Keratinocyte (primary cell): ENCODE measurements at regions not wholly inside any gene's neighbourhood (a gene's known extent, or its start where the extent isn't known, plus 50 kb on each side); places are given as distances from the start of the nearest gene placed in this dataset.

Source experiments
- DNase-seq: peaks from one replicate; pipeline ENCODE4 v3.0.0-alpha.2; 2011; ENCODE audit warnings: low read depth, missing footprints, low spot score
- FAIRE-seq: peaks from 2 replicates; lab custom pipeline; 2011; peaks lifted over from hg19 to GRCh38; lab: Jason Lieb, UNC
- H2AFZ ChIP-seq: 2 replicates; pipeline ENCODE4 v1.6.0; 2012; ENCODE audit warnings: low read length, control low read depth, inconsistent platforms; ENCODE audit not compliant: control insufficient read depth
- H3K27ac ChIP-seq: 2 replicates; pipeline ENCODE4 v1.5.1; 2011; ENCODE audit warnings: low read length; ENCODE audit not compliant: control insufficient read depth, insufficient read depth
- H3K27me3 ChIP-seq: 3 replicates; pipeline ENCODE4 v1.6.0; 2011; ENCODE audit warnings: low read length; ENCODE audit not compliant: control insufficient read depth, insufficient read depth; ENCODE audit errors: extremely low read depth
- H3K36me3 ChIP-seq, 2 experiments: 2 replicates in 1 of 2; 3 replicates in 1 of 2; pipeline ENCODE4 v1.5.1; 2011; ENCODE audit warnings: low read length in 2 of 2, mild to moderate bottlenecking in 1 of 2; ENCODE audit not compliant: control insufficient read depth in 2 of 2, insufficient read depth in 2 of 2; ENCODE audit errors: extremely low read depth in 1 of 2
- H3K4me1 ChIP-seq: 3 replicates; pipeline ENCODE4 v1.5.1; 2011; ENCODE audit warnings: low read length; ENCODE audit not compliant: control insufficient read depth, insufficient read depth; ENCODE audit errors: extremely low read depth
- H3K4me2 ChIP-seq: 3 replicates; pipeline ENCODE4 v1.6.0; 2011; ENCODE audit warnings: low read depth, low read length; ENCODE audit not compliant: control insufficient read depth, insufficient read depth; ENCODE audit errors: extremely low read depth
- H3K4me3 ChIP-seq, 3 experiments: fragments of 200-600 bp in 1 of 3; sonication (generic) in 1 of 3; 2 replicates in 2 of 3; 3 replicates in 1 of 3; pipeline ENCODE4 v1.5.1; 2011 to 2016; ENCODE audit warnings: low read length in 3 of 3, mild to moderate bottlenecking in 3 of 3, control low read depth in 2 of 3, inconsistent platforms in 1 of 3, low read depth in 1 of 3, mixed read lengths in 1 of 3, mixed run types in 1 of 3, moderate library complexity in 1 of 3; ENCODE audit not compliant: control insufficient read depth in 2 of 3, insufficient read depth in 2 of 3; ENCODE audit errors: extremely low read depth in 1 of 3
- H3K79me2 ChIP-seq: 2 replicates; pipeline ENCODE4 v1.6.0; 2012; ENCODE audit warnings: low read length; ENCODE audit not compliant: control insufficient read depth, insufficient read depth
- H3K9ac ChIP-seq: 3 replicates; pipeline ENCODE4 v1.6.0; 2011; ENCODE audit warnings: low read length; ENCODE audit not compliant: control insufficient read depth, insufficient read depth; ENCODE audit errors: extremely low read depth
- H3K9me1 ChIP-seq: 3 replicates; pipeline ENCODE4 v1.6.0; 2011; ENCODE audit warnings: low read length; ENCODE audit not compliant: control insufficient read depth, insufficient read depth; ENCODE audit errors: extremely low read depth
- H3K9me3 ChIP-seq: 2 replicates; pipeline ENCODE4 v1.5.1; 2012; ENCODE audit warnings: low read depth, low read length; ENCODE audit not compliant: control insufficient read depth
- H4K20me1 ChIP-seq: 3 replicates; pipeline ENCODE4 v1.6.0; 2011; ENCODE audit warnings: low read length; ENCODE audit not compliant: control insufficient read depth, insufficient read depth; ENCODE audit errors: extremely low read depth
- EZH2 ChIP-seq: IDR thresholded peaks from one replicate; pipeline ENCODE4 v1.6.1; 2012; ENCODE audit warnings: inconsistent platforms, mild to moderate bottlenecking, low read length, moderate library complexity
- dilution Hi-C: fragments of 300-500 bp; cut with MboI; formaldehyde crosslinking; loops from one replicate; pipeline ENCODE4 v1.7.0; 2020; ENCODE audit warnings: low sequenced_read_pairs; ENCODE audit not compliant: extremely low pct_ligation_motif_present
- TF ChIP-seq, protein P1 (sequence below), 3 experiments: IDR thresholded peaks in 1 of 3; conservative IDR thresholded peaks in 1 of 3; optimal IDR thresholded peaks in 1 of 3; 2 replicates in 2 of 3; 3 replicates in 1 of 3; pipeline versions ENCODE3 to v1.5.1; 2011; ENCODE audit warnings: low read length in 3 of 3, mild to moderate bottlenecking in 3 of 3, moderate library complexity in 2 of 3, control low read depth in 1 of 3, inconsistent platforms in 1 of 3; ENCODE audit not compliant: insufficient read depth in 2 of 3; ENCODE audit errors: extremely low read depth in 1 of 3

DNA sequence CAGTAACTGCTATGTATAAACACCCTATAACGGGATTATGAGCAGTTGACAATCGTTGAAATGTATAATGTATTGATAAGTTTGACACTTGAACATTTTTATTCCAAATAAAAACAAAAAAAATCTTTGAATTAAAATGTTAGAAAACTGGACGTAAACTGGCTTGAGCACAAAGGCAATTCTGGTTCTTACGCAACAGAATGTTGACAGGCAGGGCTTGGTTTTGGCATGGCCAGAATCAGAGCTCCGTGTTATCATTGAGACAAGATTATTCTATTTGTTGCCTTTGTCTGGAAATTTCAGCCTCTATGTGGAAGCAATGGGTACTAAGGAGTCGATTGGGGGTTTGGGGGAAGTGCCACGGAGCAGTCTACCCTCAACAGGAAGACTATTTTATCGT, 1028.6 kb upstream of the ZEB2 start:
- no peak for FAIRE-seq
- dilution Hi-C loops = no loop called here
- no peak for TF ChIP-seq EZH2
- TF ChIP-seq, protein P1, sequence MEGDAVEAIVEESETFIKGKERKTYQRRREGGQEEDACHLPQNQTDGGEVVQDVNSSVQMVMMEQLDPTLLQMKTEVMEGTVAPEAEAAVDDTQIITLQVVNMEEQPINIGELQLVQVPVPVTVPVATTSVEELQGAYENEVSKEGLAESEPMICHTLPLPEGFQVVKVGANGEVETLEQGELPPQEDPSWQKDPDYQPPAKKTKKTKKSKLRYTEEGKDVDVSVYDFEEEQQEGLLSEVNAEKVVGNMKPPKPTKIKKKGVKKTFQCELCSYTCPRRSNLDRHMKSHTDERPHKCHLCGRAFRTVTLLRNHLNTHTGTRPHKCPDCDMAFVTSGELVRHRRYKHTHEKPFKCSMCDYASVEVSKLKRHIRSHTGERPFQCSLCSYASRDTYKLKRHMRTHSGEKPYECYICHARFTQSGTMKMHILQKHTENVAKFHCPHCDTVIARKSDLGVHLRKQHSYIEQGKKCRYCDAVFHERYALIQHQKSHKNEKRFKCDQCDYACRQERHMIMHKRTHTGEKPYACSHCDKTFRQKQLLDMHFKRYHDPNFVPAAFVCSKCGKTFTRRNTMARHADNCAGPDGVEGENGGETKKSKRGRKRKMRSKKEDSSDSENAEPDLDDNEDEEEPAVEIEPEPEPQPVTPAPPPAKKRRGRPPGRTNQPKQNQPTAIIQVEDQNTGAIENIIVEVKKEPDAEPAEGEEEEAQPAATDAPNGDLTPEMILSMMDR (optimal IDR thresholded peaks at IDR 0.05 in 1 of 3, IDR thresholded peaks at IDR 0.05 in 1 of 3, conservative IDR thresholded peaks at IDR 0.05 in 1 of 3; ENCODE audit: extremely low read depth in 1 of 3, insufficient read depth in 2 of 3, low read length in 3 of 3) = no peak
- Histone ChIP-seq H3K4me1 (no peaks in the 10 kb centered on the region), H4K20me1 (no peaks in the 10 kb centered on the region), H2AFZ (no peak overlapping the region), H3K9me3 (no peaks in the 10 kb centered on the region), H3K79me2 (no peaks in the 10 kb centered on the region), H3K4me3 (no peak overlapping the region), H3K27ac (no peak overlapping the region), H3K27me3 (no peaks in the 10 kb centered on the region), H3K36me3 (no peaks in the 10 kb centered on the region), H3K9me1 (no peaks in the 10 kb centered on the region), H3K9ac (no peak overlapping the region), H3K4me2 (no peak overlapping the region)
- no peak for DNase-seq

DNA sequence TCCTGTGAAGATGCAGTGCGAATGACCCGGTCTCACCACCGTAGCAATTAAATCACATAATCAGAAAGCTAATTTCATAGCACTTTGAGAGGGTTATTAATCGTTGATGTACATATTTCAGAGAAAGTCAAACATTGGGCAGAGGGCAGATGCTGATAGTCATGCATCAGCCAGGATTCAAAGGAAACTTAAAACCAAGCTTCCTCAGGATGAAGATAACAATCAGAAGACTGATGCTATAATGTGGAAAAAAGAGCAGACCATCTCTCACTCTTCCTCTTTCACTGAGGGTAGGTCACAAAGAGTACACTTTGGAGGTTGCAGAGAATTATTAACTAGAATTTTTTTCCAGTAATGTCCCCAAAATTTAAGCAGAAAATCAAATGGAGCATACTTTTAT, 1027.7 kb upstream of the ZEB2 start:
- H3K9ac ChIP-seq = no peak overlapping the region
- dilution Hi-C loops = no loop called here
- H4K20me1 ChIP-seq = no peaks in the 10 kb centered on the region
- no peaks in the 10 kb centered on the region for H3K4me1 ChIP-seq
- FAIRE-seq (no peak), DNase-seq (no peak)
- no peak overlapping the region for H3K4me2 ChIP-seq
- no peaks in the 10 kb centered on the region for H3K36me3 ChIP-seq
- H2AFZ ChIP-seq = no peak overlapping the region
- no peak overlapping the region for H3K4me3 ChIP-seq
- H3K79me2 ChIP-seq = no peaks in the 10 kb centered on the region
- H3K27ac ChIP-seq = no peak overlapping the region
- no peaks in the 10 kb centered on the region for H3K9me1 ChIP-seq
- TF ChIP-seq EZH2 = no peak
- TF ChIP-seq, protein P1 (optimal IDR thresholded peaks at IDR 0.05 in 1 of 3, IDR thresholded peaks at IDR 0.05 in 1 of 3, conservative IDR thresholded peaks at IDR 0.05 in 1 of 3; ENCODE audit: extremely low read depth in 1 of 3, insufficient read depth in 2 of 3, low read length in 3 of 3) = no peak
- no peaks in the 10 kb centered on the region for H3K9me3 ChIP-seq
- H3K27me3 ChIP-seq = no peaks in the 10 kb centered on the region
